OCI-LY7 (cell line): ENCODE measurements at regions not wholly inside any gene's neighbourhood (a gene's known extent, or its start where the extent isn't known, plus 50 kb on each side); places are given as distances from the start of the nearest gene placed in this dataset.

Experiments used
- BruUV-seq: library from RNA; stranded (reverse); fragments of 400-500 nt; replicated peaks from 2 replicates; lab custom pipeline; 2021; lab: Mats Ljungman, UMichigan
- CTCF ChIA-PET: fragments of 300-600 bp; sonication (Branson Sonifier 250); formaldehyde crosslinking; loops from one replicate; lab custom pipeline; 2022; ENCODE audit warnings: antibody characterized with exemption; ENCODE audit not compliant: unreplicated experiment; lab: Charles Lee
- POLR2A ChIA-PET: fragments of 300-600 bp; sonication (Branson Sonifier 250); formaldehyde crosslinking; loops from one replicate; lab custom pipeline; 2022; ENCODE audit warnings: antibody characterized with exemption; lab: Charles Lee
- DNase-seq: peaks from one replicate; pipeline ENCODE4 v3.0.0-alpha.2; 2015; ENCODE audit warnings: low spot score
- H2AFZ ChIP-seq: fragments of 200-600 bp; sonication (generic), shearing (Covaris generic); 2 replicates; pipeline ENCODE4 v1.6.1; 2014; ENCODE audit warnings: mild to moderate bottlenecking, antibody characterized with exemption, low read length, moderate library complexity
- H3K27ac ChIP-seq: fragments of 200-600 bp; sonication (generic); 2 replicates; pipeline ENCODE4 v1.5.1; 2014; ENCODE audit warnings: mixed run types, low read depth, mild to moderate bottlenecking, moderate library complexity, low read length, inconsistent platforms; ENCODE audit not compliant: poor library complexity, severe bottlenecking
- H3K36me3 ChIP-seq: fragments of 200-600 bp; sonication (generic); 2 replicates; pipeline ENCODE4 v1.6.1; 2014; ENCODE audit warnings: mild to moderate bottlenecking, antibody characterized with exemption, low read length, moderate library complexity, mixed read lengths; ENCODE audit not compliant: insufficient read depth
- H3K4me1 ChIP-seq: fragments of 200-600 bp; sonication (generic); 2 replicates; pipeline ENCODE4 v1.5.1; 2014; ENCODE audit warnings: mild to moderate bottlenecking, low read length; ENCODE audit not compliant: insufficient read depth, poor library complexity, severe bottlenecking
- H3K4me2 ChIP-seq: fragments of 200-600 bp; sonication (generic); 2 replicates; pipeline ENCODE4 v1.6.1; 2014; ENCODE audit warnings: mild to moderate bottlenecking, low read length
- H3K4me3 ChIP-seq: fragments of 200-600 bp; sonication (generic); 2 replicates; pipeline ENCODE4 v1.5.1; 2014; ENCODE audit warnings: mild to moderate bottlenecking, low read depth, low read length; ENCODE audit not compliant: poor library complexity, severe bottlenecking
- H3K79me2 ChIP-seq: fragments of 200-600 bp; sonication (generic); 2 replicates; pipeline ENCODE4 v1.6.1; 2016; ENCODE audit warnings: low read depth, mild to moderate bottlenecking, low read length, moderate library complexity, mixed read lengths; ENCODE audit not compliant: insufficient read depth
- H3K9me2 ChIP-seq: fragments of 200-600 bp; sonication (generic); 2 replicates; pipeline ENCODE4 v1.6.1; 2016; ENCODE audit warnings: mild to moderate bottlenecking, low read length, mixed read lengths; ENCODE audit not compliant: insufficient read depth
- H3K9me3 ChIP-seq: fragments of 200-600 bp; sonication (generic); 2 replicates; pipeline ENCODE4 v1.6.1; 2014; ENCODE audit warnings: mild to moderate bottlenecking, mixed run types, low read length, mixed read lengths
- H4K20me1 ChIP-seq: fragments of 200-600 bp; sonication (generic); 2 replicates; pipeline ENCODE4 v1.6.1; 2014; ENCODE audit warnings: mild to moderate bottlenecking, antibody characterized with exemption, low read length, moderate library complexity, mixed read lengths; ENCODE audit not compliant: insufficient read depth
- EZH2phosphoT487 ChIP-seq: fragments of 200-600 bp; sonication (generic); IDR thresholded peaks from 2 replicates; pipeline ENCODE4 v1.6.1; 2018; ENCODE audit warnings: low read depth, borderline replicate concordance, mild to moderate bottlenecking, mixed run types, antibody characterized with exemption, low read length, moderate library complexity, mixed read lengths
- intact Hi-C: fragments of 100-400 bp; cut with micrococcal nuclease; formaldehyde crosslinking; loops from one replicate; pipeline ENCODE4 v1.10.0; 2022; ENCODE audit not compliant: unreplicated experiment
- TF ChIP-seq, protein P1 (sequence below): fragments of 200-600 bp; sonication (generic); conservative IDR thresholded peaks from 2 replicates; pipeline ENCODE4 v1.5.1; 2014; ENCODE audit warnings: mild to moderate bottlenecking, antibody characterized with exemption, low read length, moderate library complexity, mixed read lengths

DNA sequence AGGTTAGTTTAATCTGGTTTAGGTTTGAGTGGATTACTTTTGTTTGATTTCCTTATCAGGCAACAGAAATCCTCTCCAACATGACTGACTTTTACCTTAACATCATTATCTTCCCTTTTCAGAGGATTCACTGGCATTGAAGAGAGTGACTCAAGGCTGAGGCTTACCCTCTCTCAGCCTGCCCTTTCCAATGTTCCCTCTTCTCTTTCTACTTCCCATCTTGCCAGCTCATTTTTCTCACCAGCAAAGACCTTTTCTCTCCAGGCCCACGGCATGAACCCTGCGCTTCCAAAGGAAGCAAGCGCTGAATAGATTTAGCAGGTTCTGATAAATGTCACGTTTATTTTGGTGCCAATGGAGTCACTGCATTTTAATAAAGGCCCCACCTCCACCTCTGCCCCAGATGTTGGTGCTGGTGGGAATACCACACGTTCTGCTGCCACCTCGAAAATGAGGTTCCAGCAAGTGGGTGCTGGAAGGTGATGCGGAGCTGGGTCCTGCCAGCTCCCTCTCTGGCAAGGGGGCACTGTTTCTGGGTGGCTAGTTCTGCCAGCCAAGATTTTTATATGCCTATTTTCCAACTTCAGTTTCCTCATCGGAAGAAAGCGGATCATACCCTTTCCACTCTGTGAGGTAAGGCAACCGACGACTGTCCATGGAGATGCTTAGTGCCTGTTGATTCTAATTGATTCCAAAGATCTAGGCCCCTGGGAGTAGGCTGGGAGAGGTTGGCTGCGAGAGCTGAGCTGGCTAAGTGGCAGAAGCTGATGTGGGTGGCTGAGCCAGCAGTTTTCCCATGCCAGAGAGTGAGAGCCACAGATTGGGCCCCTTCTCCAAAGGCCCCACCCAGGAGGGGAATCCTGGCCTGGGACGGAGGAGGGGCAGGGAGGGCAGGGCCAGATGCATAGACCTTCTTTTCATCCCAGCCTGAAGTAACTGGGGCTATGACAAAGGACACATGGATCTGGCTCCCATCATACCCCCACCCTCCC lies 87.7 kb upstream of the MAFB start:
- H2AFZ ChIP-seq: no peak overlapping the region
- intact Hi-C loops: no loop called here
- peaks cover 32% of the 10 kb centered on the region for H3K4me1 ChIP-seq
- H3K4me2 ChIP-seq: no peak overlapping the region
- H3K4me3 ChIP-seq: no peak overlapping the region
- H3K79me2 ChIP-seq: no peaks in the 10 kb centered on the region
- no peaks in the 10 kb centered on the region for H3K9me3 ChIP-seq
- POLR2A ChIA-PET: interaction anchor here (0.6 to 1.5 kb wide), 3 partner anchors 30 to 104 kb away, joined by 3 to 5 read pairs (median 3); no protein-coding TSS in a partner anchor
- no peaks in the 10 kb centered on the region for H3K9me2 ChIP-seq
- TF ChIP-seq EZH2phosphoT487: no peak
- TF ChIP-seq, protein P1, sequence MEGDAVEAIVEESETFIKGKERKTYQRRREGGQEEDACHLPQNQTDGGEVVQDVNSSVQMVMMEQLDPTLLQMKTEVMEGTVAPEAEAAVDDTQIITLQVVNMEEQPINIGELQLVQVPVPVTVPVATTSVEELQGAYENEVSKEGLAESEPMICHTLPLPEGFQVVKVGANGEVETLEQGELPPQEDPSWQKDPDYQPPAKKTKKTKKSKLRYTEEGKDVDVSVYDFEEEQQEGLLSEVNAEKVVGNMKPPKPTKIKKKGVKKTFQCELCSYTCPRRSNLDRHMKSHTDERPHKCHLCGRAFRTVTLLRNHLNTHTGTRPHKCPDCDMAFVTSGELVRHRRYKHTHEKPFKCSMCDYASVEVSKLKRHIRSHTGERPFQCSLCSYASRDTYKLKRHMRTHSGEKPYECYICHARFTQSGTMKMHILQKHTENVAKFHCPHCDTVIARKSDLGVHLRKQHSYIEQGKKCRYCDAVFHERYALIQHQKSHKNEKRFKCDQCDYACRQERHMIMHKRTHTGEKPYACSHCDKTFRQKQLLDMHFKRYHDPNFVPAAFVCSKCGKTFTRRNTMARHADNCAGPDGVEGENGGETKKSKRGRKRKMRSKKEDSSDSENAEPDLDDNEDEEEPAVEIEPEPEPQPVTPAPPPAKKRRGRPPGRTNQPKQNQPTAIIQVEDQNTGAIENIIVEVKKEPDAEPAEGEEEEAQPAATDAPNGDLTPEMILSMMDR: no peak
- no peaks in the 10 kb centered on the region for H3K36me3 ChIP-seq
- no TSS peak for BruUV-seq
- CTCF ChIA-PET: no interaction called here
- no peaks in the 10 kb centered on the region for H4K20me1 ChIP-seq
- DNase-seq: no peak
- H3K27ac ChIP-seq: no peak overlapping the region

DNA sequence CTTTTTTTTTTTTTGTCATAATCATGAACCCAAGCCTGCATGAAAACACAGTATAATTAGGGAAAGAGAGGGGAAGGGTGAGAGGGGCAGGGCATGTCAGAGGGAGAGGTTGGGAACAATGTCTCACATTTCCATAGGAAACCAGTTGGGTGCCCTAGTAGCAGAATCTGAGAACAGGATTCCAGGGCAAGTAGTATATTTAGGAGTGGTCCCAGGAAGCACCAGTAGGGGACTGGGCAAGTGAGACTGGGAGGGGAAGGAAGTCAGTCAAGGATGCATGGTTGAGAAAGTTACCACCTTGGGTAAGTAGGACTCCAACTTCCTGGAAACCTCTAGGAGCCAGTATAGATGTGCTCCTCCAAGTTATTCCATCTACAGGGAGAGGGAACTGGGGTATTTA lies 88.6 kb upstream of the MAFB start:
- Histone ChIP-seq H3K9me2 (no peaks in the 10 kb centered on the region), H4K20me1 (no peaks in the 10 kb centered on the region), H3K36me3 (no peaks in the 10 kb centered on the region), H3K9me3 (no peaks in the 10 kb centered on the region), H3K79me2 (no peaks in the 10 kb centered on the region), H3K4me1 (peaks cover 32% of the 10 kb centered on the region), H3K27ac (no peak overlapping the region), H2AFZ (no peak overlapping the region), H3K4me3 (no peak overlapping the region), H3K4me2 (0 out of 2 replicates have a peak overlapping the region, but pooled peaks have one; percentile 3)
- POLR2A ChIA-PET: interaction anchor here (0.6 to 2.0 kb wide), 2 partner anchors 8 to 31 kb away, joined by 3 to 14 read pairs; no protein-coding TSS in a partner anchor
- DNase-seq: no peak
- CTCF ChIA-PET: no interaction called here
- TF ChIP-seq, protein P1: no peak
- no peak for TF ChIP-seq EZH2phosphoT487
- BruUV-seq: no TSS peak
- intact Hi-C loops: no loop called here
